ENCODE measurements at regions not wholly inside any gene's neighbourhood (a gene's known extent, or its start where the extent isn't known, plus 50 kb on each side); places are given as distances from the start of the nearest gene placed in this dataset.

- Histone ChIP-seq H3K4me2 (ENCODE audit: insufficient read depth, insufficient read length, low read length) (no peak overlapping the region), H3K79me1 (ENCODE audit: insufficient read depth, low read depth, low read length, poor library complexity, severe bottlenecking) (no peaks in the 10 kb centered on the region), H3K9ac (ENCODE audit: extremely low read depth, insufficient read length, low read length) (no peak overlapping the region), H3K18ac (ENCODE audit: insufficient read length, low read depth, low read length) (no peak overlapping the region), H3K27ac (ENCODE audit: insufficient read length, low read depth, low read length) (no peak overlapping the region), H3K23ac (ENCODE audit: insufficient read length, low read depth, low read length) (no peak overlapping the region), H2BK120ac (ENCODE audit: low read depth, low read length, poor library complexity, severe bottlenecking) (no peak overlapping the region), H4K8ac (replicated peaks; ENCODE audit: insufficient read length, low read depth, low read length) (no peak overlapping the region), H2BK15ac (ENCODE audit: low read depth, low read length) (no peak overlapping the region), H2BK5ac (ENCODE audit: insufficient read length, low read length) (no peak overlapping the region), H3K56ac (ENCODE audit: insufficient read length, low read depth, low read length) (no peak overlapping the region), H3K27me3 (ENCODE audit: insufficient read depth, low read length) (no peaks in the 10 kb centered on the region), H4K5ac (ENCODE audit: insufficient read length, low read depth, low read length) (no peak overlapping the region), H3K4me1 (ENCODE audit: insufficient read depth, low read length) (no peaks in the 10 kb centered on the region), H3K14ac (ENCODE audit: insufficient read depth, low read length) (no peak overlapping the region), H3K79me2 (ENCODE audit: insufficient read depth, low read length) (no peaks in the 10 kb centered on the region), H4K20me1 (ENCODE audit: control insufficient read depth, insufficient read depth, insufficient read length) (no peaks in the 10 kb centered on the region), H3K4ac (ENCODE audit: low read depth, low read length) (no peak overlapping the region), H3K23me2 (ENCODE audit: insufficient read length, low read depth, low read length, poor library complexity, severe bottlenecking) (no peaks in the 10 kb centered on the region), H4K91ac (ENCODE audit: insufficient read length, low read depth, low read length) (no peak overlapping the region), H2BK12ac (ENCODE audit: insufficient read length, low read depth, low read length) (no peak overlapping the region), H3K9me3 (ENCODE audit: control insufficient read depth, low read depth, low read length) (no peaks in the 10 kb centered on the region), H3T11ph (ENCODE audit: low read length) (no peak overlapping the region), H2BK20ac (ENCODE audit: low read depth, low read length, poor library complexity, severe bottlenecking) (no peak overlapping the region), H2AFZ (ENCODE audit: low read length) (no peak overlapping the region), H2AK5ac (ENCODE audit: insufficient read length, low read length) (no peak overlapping the region)
- peaks cover 0 to 16% (median 2%) of the 10 kb centered on the region in 3 experiments; a peak in 3 of 7 replicates for H3K36me3 Mint-ChIP-seq (ENCODE audit: insufficient read depth in 1 of 3, low read depth in 3 of 3)
- H3K4me3 Mint-ChIP-seq = no peak overlapping the region
- H3K9me3 Mint-ChIP-seq = peaks cover 6 to 8% of the 10 kb centered on the region in 2 experiments; a peak in 4 of 5 replicates
- H3K4me1 Mint-ChIP-seq = no peaks in the 10 kb centered on the region
- TF ChIP-seq CTCF (conservative IDR thresholded peaks at IDR 0.05) = no peak
- WGBS (ENCODE audit: extremely low coverage, insufficient read length, low lambda C conversion rate) = no CpG with 5 or more reads among the region's 2 CpGs
- no peaks in the 10 kb centered on the region for H3K27me3 Mint-ChIP-seq (ENCODE audit: low read depth)
- no peak overlapping the region for H3K27ac Mint-ChIP-seq
- DNase-seq = no peak
Observed at GRCh38 chr2:146214394-146214929, 1630.4 kb upstream of the ACVR2A start.
